Upper lobe of left lung (tissue), 6 donors: ENCODE measurements at regions not wholly inside any gene's neighbourhood (a gene's known extent, or its start where the extent isn't known, plus 50 kb on each side); places are given as distances from the start of the nearest gene placed in this dataset.

Experiments
- ATAC-seq, 2 donors: fragments of 200-7000 bp; cut with Tn5 transposase; one replicate each; pipeline ENCODE4 v1.9.1; 2022; ENCODE audit warnings: mild to moderate bottlenecking in 2 of 2, moderate library complexity in 2 of 2; ENCODE audit not compliant: low FRiP score in 2 of 2
- DNase-seq, 2 donors: peaks; one replicate each; pipeline ENCODE4 v3.0.0-alpha.2; 2019 to 2020
- H3K27ac ChIP-seq, 4 donors: fragments of 200-600 bp; sonication (generic); one replicate each; pipeline ENCODE4 v1.5.1; 2016 to 2019
- H3K27me3 ChIP-seq, 4 donors: fragments of 200-600 bp; sonication (generic); one replicate each; pipeline ENCODE4 v1.5.1; 2017 to 2019
- H3K36me3 ChIP-seq, 4 donors: fragments of 200-600 bp; sonication (generic); one replicate each; pipeline ENCODE4 v1.5.1; 2016 to 2019
- H3K4me1 ChIP-seq, 4 donors: fragments of 200-600 bp; sonication (generic); one replicate each; pipeline ENCODE4 v1.5.1; 2018 to 2019
- H3K4me3 ChIP-seq, 4 donors: fragments of 200-600 bp; sonication (generic); one replicate each; pipeline ENCODE4 v1.5.1; 2017 to 2019; ENCODE audit warnings: mild to moderate bottlenecking in 2 of 4, moderate library complexity in 1 of 4
- H3K9me3 ChIP-seq, 4 donors: fragments of 200-600 bp; sonication (generic); one replicate each; pipeline ENCODE4 v1.5.1; 2018 to 2019
- CTCF ChIP-seq, 6 experiments: fragments of 450-650 bp in 4 of 6; fragments of 200-600 bp in 2 of 6; sonication (generic) in 2 of 6; IDR thresholded peaks; one replicate each; pipeline ENCODE4 v1.5.1; 2016 to 2019; ENCODE audit warnings: antibody characterized with exemption in 6 of 6
- EP300 ChIP-seq, 4 donors: sonication (generic); formaldehyde crosslinking; IDR thresholded peaks; one replicate each; pipeline ENCODE4 v1.5.1; 2017; ENCODE audit warnings: antibody characterized with exemption in 4 of 4, control low read depth in 2 of 4
- POLR2A ChIP-seq, 4 donors: fragments of 450-650 bp; IDR thresholded peaks; one replicate each; pipeline ENCODE4 v1.5.1; 2016 to 2017; ENCODE audit warnings: antibody characterized with exemption in 4 of 4, mild to moderate bottlenecking in 2 of 4
- POLR2AphosphoS5 ChIP-seq, 2 donors: sonication (generic); formaldehyde crosslinking; IDR thresholded peaks; one replicate each; pipeline ENCODE4 v1.5.1; 2017; ENCODE audit warnings: antibody characterized with exemption in 2 of 2
- WGBS, 2 donors: methylation state at CpG; one replicate each; pipeline ENCODE4 v1.1.5; 2017 to 2018; 5-methylcytosine and 5-hydroxymethylcytosine counted together
- donor health status: DM: no; HTN: no; CAD: no; lungs with moderate emphysema.
- donor health status: DM: no; HTN: yes; CAD: no; lungs with severe emphysema.

- Histone ChIP-seq H3K27me3 (no peaks in the 10 kb centered on the region), H3K9me3 (no peaks in the 10 kb centered on the region), H3K27ac (no peak overlapping the region), H3K4me1 (peaks cover 9 to 31% (median 22%) of the 10 kb centered on the region in 4 donors), H3K4me3 (no peak overlapping the region), H3K36me3 (no peaks in the 10 kb centered on the region)
- WGBS, 2 donors: 66 to 70% methylated on average over 4 of the region's 4 CpGs
- ATAC-seq (no peak), DNase-seq (no peak)
- no peak for TF ChIP-seq POLR2A (IDR thresholded peaks at IDR 0.05)
- no peak for TF ChIP-seq CTCF (IDR thresholded peaks at IDR 0.05)
- no peak for TF ChIP-seq EP300 (IDR thresholded peaks at IDR 0.05)
- TF ChIP-seq POLR2AphosphoS5 (IDR thresholded peaks at IDR 0.05): peak in 1 of 2 donors; percentile 16
These were observed 105.0 kb upstream of the KLF6 start for GRCh38 chr10:3889961-3890522.

- ATAC-seq (peak; percentile 24 to 76), DNase-seq (peak in 1 of 2 donors; percentile 65)
- Histone ChIP-seq H3K27me3 (no peaks in the 10 kb centered on the region), H3K4me3 (no peak overlapping the region), H3K4me1 (peaks cover 9 to 22% (median 15%) of the 10 kb centered on the region in 4 donors), H3K27ac (peak overlapping the region; percentile 42 to 65 (median 55)), H3K9me3 (no peaks in the 10 kb centered on the region), H3K36me3 (no peaks in the 10 kb centered on the region)
- WGBS, 2 donors: 51 to 52% methylated on average over 8 to 9 of the region's 9 CpGs
- TF ChIP-seq EP300 (IDR thresholded peaks at IDR 0.05): no peak
- TF ChIP-seq POLR2A (IDR thresholded peaks at IDR 0.05): peak in 1 of 4 donors; percentile 41
- TF ChIP-seq CTCF (IDR thresholded peaks at IDR 0.05): no peak
- no peak for TF ChIP-seq POLR2AphosphoS5 (IDR thresholded peaks at IDR 0.05)
These were observed 103.0 kb upstream of the KLF6 start for GRCh38 chr10:3887885-3888476.

GRCh38 chr10:3887404-3887803 is 102.4 kb upstream of the KLF6 start:
- H3K4me1 ChIP-seq: peaks cover 7 to 22% (median 14%) of the 10 kb centered on the region in 4 donors
- DNase-seq (no peak), ATAC-seq (no peak)
- 88 to 94% methylated on average over 7 of the region's 7 CpGs for WGBS, 2 donors
- TF ChIP-seq POLR2AphosphoS5 (IDR thresholded peaks at IDR 0.05) (no peak), CTCF (IDR thresholded peaks at IDR 0.05) (no peak), POLR2A (IDR thresholded peaks at IDR 0.05) (no peak), EP300 (IDR thresholded peaks at IDR 0.05) (no peak)
- no peaks in the 10 kb centered on the region for H3K36me3 ChIP-seq
- H3K27me3 ChIP-seq: no peaks in the 10 kb centered on the region
- no peaks in the 10 kb centered on the region for H3K9me3 ChIP-seq
- no peak overlapping the region for H3K4me3 ChIP-seq
- H3K27ac ChIP-seq: peak overlapping the region; percentile 42 to 65 (median 55)

- DNase-seq: no peak
These were observed 101.7 kb upstream of the KLF6 start for GRCh38 chr10:3886641-3887251.

GRCh38 chr10:3886191-3886590 is 101.2 kb upstream of the KLF6 start:
- peaks cover 7 to 22% (median 14%) of the 10 kb centered on the region in 4 donors for H3K4me1 ChIP-seq
- 58 to 69% methylated on average over 14 of the region's 14 CpGs for WGBS, 2 donors
- H3K27me3 ChIP-seq: no peaks in the 10 kb centered on the region
- H3K4me3 ChIP-seq: no peak overlapping the region
- ATAC-seq: peak in 1 of 2 donors; percentile 63
- no peaks in the 10 kb centered on the region for H3K9me3 ChIP-seq
- no peak for TF ChIP-seq EP300 (IDR thresholded peaks at IDR 0.05)
- TF ChIP-seq POLR2A (IDR thresholded peaks at IDR 0.05): no peak
- TF ChIP-seq CTCF (IDR thresholded peaks at IDR 0.05): no peak
- no peak for TF ChIP-seq POLR2AphosphoS5 (IDR thresholded peaks at IDR 0.05)
- H3K27ac ChIP-seq: peak overlapping the region in 3 of 4 donors; percentile 55 to 65 (median 56)
- no peaks in the 10 kb centered on the region for H3K36me3 ChIP-seq
- peak; percentile 52 to 83 for DNase-seq

More at GRCh38 chr10:3886641-3887251, 101.7 kb upstream of the KLF6 start:
- Histone ChIP-seq H3K36me3 (no peaks in the 10 kb centered on the region), H3K27ac (peak overlapping the region; percentile 9 to 65 (median 56)), H3K4me3 (no peak overlapping the region), H3K27me3 (no peaks in the 10 kb centered on the region), H3K4me1 (peaks cover 7 to 22% (median 14%) of the 10 kb centered on the region in 4 donors), H3K9me3 (no peaks in the 10 kb centered on the region)
- 39 to 59% methylated on average over 11 of the region's 11 CpGs for WGBS, 2 donors
- peak in 1 of 2 donors; percentile 88 for ATAC-seq
- TF ChIP-seq EP300 (IDR thresholded peaks at IDR 0.05): no peak
